ENCODE measurements at regions not wholly inside any gene's neighbourhood (a gene's known extent, or its start where the extent isn't known, plus 50 kb on each side); places are given as distances from the start of the nearest gene placed in this dataset.

- CTCF ChIA-PET = interaction anchor here (0.6 to 1.1 kb wide), 4 partner anchors 10 to 553 kb away, joined by 3 read pairs; no protein-coding TSS in a partner anchor
- POLR2A ChIA-PET = no interaction called here
- H3K4me1 ChIP-seq (ENCODE audit: control insufficient read depth, insufficient read depth, low read length) = peaks cover 6% of the 10 kb centered on the region
- no peaks in the 10 kb centered on the region for H3K9me3 ChIP-seq (ENCODE audit: control insufficient read depth, insufficient read depth, low read depth, low read length)
- H3K4me3 ChIP-seq (ENCODE audit: low read depth, low read length) = no peak overlapping the region
- no peak for TF ChIP-seq SP3 (tag by site-specific recombination; IDR thresholded peaks at IDR 0.05)
- no peak for TF ChIP-seq ZNF391 (tag by site-specific recombination; IDR thresholded peaks at IDR 0.05; ENCODE audit: borderline replicate concordance, low read depth)
- TF ChIP-seq ZNF18 (tag by site-specific recombination; IDR thresholded peaks at IDR 0.05) = no peak
- no peak for TF ChIP-seq ZNF707 (tag by site-specific recombination; IDR thresholded peaks at IDR 0.05)
- no peak for TF ChIP-seq ZNF510 (tag by site-specific recombination; IDR thresholded peaks at IDR 0.05; ENCODE audit: insufficient replicate concordance)
- TF ChIP-seq BCL11B (tag by site-specific recombination; IDR thresholded peaks at IDR 0.05; ENCODE audit: low read depth) = no peak
- no peak for TF ChIP-seq SP2 (tag by site-specific recombination; IDR thresholded peaks at IDR 0.05)
- H3K36me3 ChIP-seq (ENCODE audit: control insufficient read depth in 2 of 2, insufficient read depth in 1 of 2, low read length in 2 of 2) = no peaks in the 10 kb centered on the region
- H3K27ac ChIP-seq (ENCODE audit: extremely low read depth, low read depth, low read length) = no peak overlapping the region
These were observed 148.1 kb downstream of the ACTBL2 start for GRCh38 chr5:57334475-57334874.

GRCh38 chr5:57332361-57332760 lies 150.2 kb downstream of the ACTBL2 start:
- no peak overlapping the region for H3K4me3 ChIP-seq (ENCODE audit: low read depth, low read length)
- H3K36me3 ChIP-seq (ENCODE audit: control insufficient read depth in 2 of 2, insufficient read depth in 1 of 2, low read length in 2 of 2) = no peaks in the 10 kb centered on the region
- no peak overlapping the region for H3K27ac ChIP-seq (ENCODE audit: extremely low read depth, low read depth, low read length)
- ChIA-PET POLR2A (no interaction called here), CTCF (interaction anchor here (0.6 to 0.7 kb wide), 2 partner anchors 8 to 122 kb away, joined by 3 read pairs; no protein-coding TSS in a partner anchor)
- H3K9me3 ChIP-seq (ENCODE audit: control insufficient read depth, insufficient read depth, low read depth, low read length) = no peaks in the 10 kb centered on the region
- TF ChIP-seq ZNF600 (tag by site-specific recombination; IDR thresholded peaks at IDR 0.05) (no peak), ZNF221 (tag by site-specific recombination; IDR thresholded peaks at IDR 0.05; ENCODE audit: borderline replicate concordance) (no peak), ZXDB (tag by site-specific recombination; IDR thresholded peaks at IDR 0.05) (no peak), ZNF37A (tag by site-specific recombination; IDR thresholded peaks at IDR 0.05) (no peak)
- H3K4me1 ChIP-seq (ENCODE audit: control insufficient read depth, insufficient read depth, low read length) = no peaks in the 10 kb centered on the region

GRCh38 chr5:57327561-57328367 lies 153.9 kb downstream of the GPBP1 start:
- Histone ChIP-seq H3K9me3 (ENCODE audit: control insufficient read depth, insufficient read depth, low read depth, low read length) (no peaks in the 10 kb centered on the region), H3K27ac (ENCODE audit: extremely low read depth, low read depth, low read length) (no peak overlapping the region)
- POLR2A ChIA-PET = no interaction called here
- TF ChIP-seq ZNF148 (tag by site-specific recombination; IDR thresholded peaks at IDR 0.05; ENCODE audit: borderline replicate concordance) (no peak), ZNF112 (tag by site-specific recombination; IDR thresholded peaks at IDR 0.05) (no peak), ZNF768 (tag by site-specific recombination; IDR thresholded peaks at IDR 0.05) (no peak), ZNF571 (tag by site-specific recombination; IDR thresholded peaks at IDR 0.05) (no peak), ZNF362 (tag by site-specific recombination; IDR thresholded peaks at IDR 0.05) (0 out of 2 replicates have a peak, but pooled peaks have one; percentile 24), ZNF626 (tag by site-specific recombination; IDR thresholded peaks at IDR 0.05) (no peak), PRDM4 (tag by site-specific recombination; IDR thresholded peaks at IDR 0.05) (no peak), BCL11B (tag by site-specific recombination; IDR thresholded peaks at IDR 0.05; ENCODE audit: low read depth) (no peak), ZNF501 (tag by site-specific recombination; IDR thresholded peaks at IDR 0.05) (no peak), ZNF416 (tag by site-specific recombination; IDR thresholded peaks at IDR 0.05) (no peak)

More at GRCh38 chr5:57327561-57328367, 153.9 kb downstream of the GPBP1 start:
- Histone ChIP-seq H3K36me3 (ENCODE audit: control insufficient read depth in 2 of 2, insufficient read depth in 1 of 2, low read length in 2 of 2) (no peaks in the 10 kb centered on the region), H3K4me3 (ENCODE audit: low read depth, low read length) (no peak overlapping the region), H3K4me1 (ENCODE audit: control insufficient read depth, insufficient read depth, low read length) (no peaks in the 10 kb centered on the region)
- CTCF ChIA-PET = interaction anchor here (0.6 kb wide), 2 partner anchors 30 to 56 kb away, joined by 3 read pairs; no protein-coding TSS in a partner anchor
